Psoas muscle (tissue), 7 donors: ENCODE measurements at regions not wholly inside any gene's neighbourhood (a gene's known extent, or its start where the extent isn't known, plus 50 kb on each side); places are given as distances from the start of the nearest gene placed in this dataset.

ENCODE experiments used
- ATAC-seq, 4 donors: fragments of 200-7000 bp; cut with Tn5 transposase; one replicate each; pipeline ENCODE4 v1.9.1; 2020; ENCODE audit warnings: moderate library complexity in 3 of 4, mild to moderate bottlenecking in 2 of 4
- DNase-seq, 2 donors: peaks; one replicate each; pipeline ENCODE4 v3.0.0-alpha.2; 2020
- H3K27ac ChIP-seq: fragments of 200-600 bp; one replicate; pipeline ENCODE4 v1.8.0; 2022
- H3K27me3 ChIP-seq, 3 donors: fragments of 200-600 bp in 1 of 3; one replicate each; pipeline versions ENCODE4 v1.6.1 to v1.8.0; 2013 to 2022; ENCODE audit warnings: low read length in 2 of 3, mild to moderate bottlenecking in 2 of 3, moderate library complexity in 1 of 3; ENCODE audit not compliant: insufficient read depth in 3 of 3
- H3K36me3 ChIP-seq, 2 donors: fragments of 200-600 bp in 1 of 2; one replicate each; pipeline versions ENCODE4 v1.6.1 to v1.8.0; 2013 to 2022; ENCODE audit warnings: low read depth in 1 of 2, mild to moderate bottlenecking in 1 of 2, moderate library complexity in 1 of 2; ENCODE audit not compliant: insufficient read depth in 1 of 2
- H3K4me1 ChIP-seq: fragments of 200-600 bp; one replicate; pipeline ENCODE4 v1.8.0; 2022
- H3K4me3 ChIP-seq: fragments of 200-600 bp; one replicate; pipeline ENCODE4 v1.8.0; 2022; ENCODE audit warnings: mild to moderate bottlenecking
- H3K9me3 ChIP-seq: fragments of 200-600 bp; one replicate; pipeline ENCODE4 v1.8.0; 2022
- CTCF ChIP-seq: fragments of 200-600 bp; IDR thresholded peaks from one replicate; pipeline ENCODE4 v1.8.0; 2022; ENCODE audit warnings: antibody characterized with exemption
- WGBS, 3 donors: extraction: QIAGEN DNeasy Blood & Tissue Kit; methylation state at CpG; one replicate each; pipeline versions ENCODE4 v1.1.6 to v1.1.7; 2013; 5-methylcytosine and 5-hydroxymethylcytosine counted together
- intact Hi-C, 2 donors: fragments of 100-400 bp; cut with DNase I; formaldehyde crosslinking; loops; one replicate each; pipeline versions ENCODE4 v1.11.0 to v1.14.2; 2022
- donor health status: healthy with polysubstance abuse.
- donor health status: DM: no; HTN: no; CAD: no; lungs with moderate emphysema.
- donor health status: Bipolar disorder and iron deficiency.
- donor health status: healthy.
- donor health status: DM: yes; HTN: yes; CAD: no.
- donor health status: DM: no; HTN: no; CAD: no.
- donor health status: DM: yes; HTN: yes; CAD: no.

- H3K36me3 ChIP-seq: no peaks in the 10 kb centered on the region
- no peaks in the 10 kb centered on the region for H3K27me3 ChIP-seq
- no peak overlapping the region for H3K27ac ChIP-seq
- 77 to 84% (median 79%) methylated on average over 8 of the region's 8 CpGs for WGBS, 3 donors
- no peak for ATAC-seq
- no peak for DNase-seq
- intact Hi-C loops: no loop called here
- peaks cover 7% of the 10 kb centered on the region for H3K4me1 ChIP-seq
- TF ChIP-seq CTCF: no peak
- H3K9me3 ChIP-seq: no peaks in the 10 kb centered on the region
- no peak overlapping the region for H3K4me3 ChIP-seq
Measured at GRCh38 chr2:167803449-167803988, 443.9 kb downstream of the STK39 start.

GRCh38 chr2:167794554-167795255 lies 452.7 kb downstream of the STK39 start:
- Histone ChIP-seq H3K27ac (no peak overlapping the region), H3K4me3 (no peak overlapping the region), H3K9me3 (no peaks in the 10 kb centered on the region), H3K4me1 (no peaks in the 10 kb centered on the region), H3K27me3 (no peaks in the 10 kb centered on the region), H3K36me3 (no peaks in the 10 kb centered on the region)
- intact Hi-C loops: no loop called here
- TF ChIP-seq CTCF: no peak
- WGBS, 3 donors: 70 to 71% (median 70%) methylated on average over 3 of the region's 3 CpGs
- no peak for DNase-seq
- ATAC-seq: no peak

- DNase-seq: no peak
- 90 to 93% (median 92%) methylated on average over 3 of the region's 3 CpGs for WGBS, 3 donors
- peak in 1 of 4 donors; percentile 38 for ATAC-seq
- Histone ChIP-seq H3K4me3 (no peak overlapping the region), H3K27me3 (no peaks in the 10 kb centered on the region), H3K36me3 (no peaks in the 10 kb centered on the region), H3K4me1 (no peaks in the 10 kb centered on the region), H3K9me3 (no peaks in the 10 kb centered on the region), H3K27ac (no peak overlapping the region)
- intact Hi-C loops: no loop called here
- TF ChIP-seq CTCF: no peak
Measured at GRCh38 chr2:167793725-167794124, 453.7 kb downstream of the STK39 start.

GRCh38 chr2:167792126-167792525 lies 455.3 kb downstream of the STK39 start:
- 91 to 96% (median 93%) methylated on average over 1 of the region's 1 CpG for whole genome bisulfite sequencing, 3 donors
- no peaks in the 10 kb centered on the region for H3K27me3 ChIP-seq
- H3K4me3 ChIP-seq: no peak overlapping the region
- no peak for DNase-seq
- no peaks in the 10 kb centered on the region for H3K9me3 ChIP-seq
- ATAC-seq: no peak
- no peaks in the 10 kb centered on the region for H3K4me1 ChIP-seq
- intact Hi-C loops: no loop called here
- H3K36me3 ChIP-seq: no peaks in the 10 kb centered on the region
- no peak for TF ChIP-seq CTCF
- no peak overlapping the region for H3K27ac ChIP-seq
